Epithelial cell of proximal tubule (primary cell): ENCODE measurements at regions not wholly inside any gene's neighbourhood (a gene's known extent, or its start where the extent isn't known, plus 50 kb on each side); places are given as distances from the start of the nearest gene placed in this dataset.

Experiments used
- DNase-seq: peaks from one replicate; pipeline ENCODE4 v3.0.0-alpha.2; 2011; ENCODE audit warnings: low read depth
- H3K4me3 ChIP-seq: 2 replicates; pipeline ENCODE4 v1.5.1; 2011; ENCODE audit warnings: low read depth, mild to moderate bottlenecking, low read length
- TF ChIP-seq, protein P1 (sequence below): conservative IDR thresholded peaks from 2 replicates; pipeline ENCODE4 v1.5.1; 2012; ENCODE audit warnings: low read depth, mild to moderate bottlenecking, low read length

DNA sequence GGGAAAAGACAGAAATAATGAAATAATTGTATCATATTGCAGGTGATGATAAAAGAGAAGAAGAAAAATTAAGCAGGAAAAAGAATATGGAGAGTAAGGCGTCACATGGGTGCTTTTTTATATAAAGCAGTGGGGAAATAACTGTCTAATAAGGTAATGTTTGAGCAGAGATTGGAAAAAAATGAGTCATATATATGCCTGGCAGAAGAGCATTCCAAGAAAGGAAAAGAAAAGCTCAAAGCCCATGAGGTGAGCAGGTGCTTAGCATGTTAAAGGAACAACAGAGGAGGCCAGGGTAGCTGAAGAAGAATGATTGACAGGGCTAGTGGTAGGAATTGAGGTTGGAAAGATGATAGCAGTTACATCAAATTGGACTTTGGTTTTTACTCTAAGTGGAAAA, 739.5 kb downstream of the SORCS1 start:
- no peak for DNase-seq
- TF ChIP-seq, protein P1, sequence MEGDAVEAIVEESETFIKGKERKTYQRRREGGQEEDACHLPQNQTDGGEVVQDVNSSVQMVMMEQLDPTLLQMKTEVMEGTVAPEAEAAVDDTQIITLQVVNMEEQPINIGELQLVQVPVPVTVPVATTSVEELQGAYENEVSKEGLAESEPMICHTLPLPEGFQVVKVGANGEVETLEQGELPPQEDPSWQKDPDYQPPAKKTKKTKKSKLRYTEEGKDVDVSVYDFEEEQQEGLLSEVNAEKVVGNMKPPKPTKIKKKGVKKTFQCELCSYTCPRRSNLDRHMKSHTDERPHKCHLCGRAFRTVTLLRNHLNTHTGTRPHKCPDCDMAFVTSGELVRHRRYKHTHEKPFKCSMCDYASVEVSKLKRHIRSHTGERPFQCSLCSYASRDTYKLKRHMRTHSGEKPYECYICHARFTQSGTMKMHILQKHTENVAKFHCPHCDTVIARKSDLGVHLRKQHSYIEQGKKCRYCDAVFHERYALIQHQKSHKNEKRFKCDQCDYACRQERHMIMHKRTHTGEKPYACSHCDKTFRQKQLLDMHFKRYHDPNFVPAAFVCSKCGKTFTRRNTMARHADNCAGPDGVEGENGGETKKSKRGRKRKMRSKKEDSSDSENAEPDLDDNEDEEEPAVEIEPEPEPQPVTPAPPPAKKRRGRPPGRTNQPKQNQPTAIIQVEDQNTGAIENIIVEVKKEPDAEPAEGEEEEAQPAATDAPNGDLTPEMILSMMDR = no peak
- H3K4me3 ChIP-seq = no peak overlapping the region

DNA sequence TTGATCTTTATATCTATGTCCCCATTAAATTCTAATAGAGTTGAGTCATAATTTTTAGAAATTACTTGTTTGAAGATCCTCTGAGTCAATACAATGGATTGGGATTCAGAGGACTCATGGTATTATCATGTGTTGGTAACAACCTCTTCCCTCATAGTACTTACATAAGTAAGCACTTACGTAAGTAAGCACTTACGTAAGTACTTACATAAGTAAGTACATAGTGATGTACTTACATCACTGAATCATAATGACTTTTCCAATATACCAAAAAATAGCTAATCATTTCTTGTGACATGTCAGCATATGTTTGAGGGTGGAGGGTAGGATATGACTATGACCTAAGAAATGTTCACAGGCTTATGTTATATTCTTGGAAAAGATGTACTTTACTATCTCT, 740.5 kb downstream of the SORCS1 start:
- DNase-seq = no peak
- no peak overlapping the region for H3K4me3 ChIP-seq
- TF ChIP-seq, protein P1 = no peak

DNA sequence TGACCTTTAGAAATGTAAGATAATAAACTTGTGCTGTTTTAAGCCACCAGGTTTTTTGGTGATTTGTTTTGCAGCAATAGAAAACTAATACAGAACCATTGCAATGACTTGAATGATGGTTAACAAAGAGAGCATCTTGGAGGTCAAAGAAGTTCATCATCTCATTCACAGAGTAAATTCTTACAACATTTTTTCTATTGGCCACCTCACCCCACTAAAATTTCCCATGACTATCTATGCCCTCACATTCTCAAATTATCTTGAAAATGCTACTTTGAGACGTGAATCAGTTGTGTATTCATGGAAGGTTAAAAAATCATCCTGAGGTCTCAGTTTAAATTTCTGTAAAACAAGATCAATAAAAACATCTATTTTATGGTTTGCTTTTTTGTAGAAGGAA, 754.2 kb downstream of the SORCS1 start:
- no peak overlapping the region for H3K4me3 ChIP-seq
- TF ChIP-seq, protein P1 = no peak
- no peak for DNase-seq

DNA sequence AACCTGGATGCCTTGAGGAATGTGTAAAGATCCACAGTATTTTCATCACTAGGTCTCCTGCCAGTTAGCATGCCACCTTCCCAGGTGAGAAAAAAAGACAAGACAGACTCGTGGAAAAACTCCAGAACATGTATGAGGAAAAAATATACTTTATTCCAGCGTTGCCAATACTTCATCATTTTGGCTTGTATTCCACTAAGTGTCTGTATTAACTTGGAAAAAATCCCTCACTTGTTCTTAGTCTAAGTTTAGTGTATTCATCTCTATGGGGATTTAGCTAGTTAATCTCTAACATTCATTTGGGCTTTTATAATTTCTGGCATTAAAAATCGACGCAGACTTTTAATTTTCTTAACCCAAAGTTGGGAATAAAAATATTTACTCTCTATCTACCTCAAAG, 759.4 kb downstream of the SORCS1 start:
- DNase-seq = no peak
- TF ChIP-seq, protein P1 = no peak

DNA sequence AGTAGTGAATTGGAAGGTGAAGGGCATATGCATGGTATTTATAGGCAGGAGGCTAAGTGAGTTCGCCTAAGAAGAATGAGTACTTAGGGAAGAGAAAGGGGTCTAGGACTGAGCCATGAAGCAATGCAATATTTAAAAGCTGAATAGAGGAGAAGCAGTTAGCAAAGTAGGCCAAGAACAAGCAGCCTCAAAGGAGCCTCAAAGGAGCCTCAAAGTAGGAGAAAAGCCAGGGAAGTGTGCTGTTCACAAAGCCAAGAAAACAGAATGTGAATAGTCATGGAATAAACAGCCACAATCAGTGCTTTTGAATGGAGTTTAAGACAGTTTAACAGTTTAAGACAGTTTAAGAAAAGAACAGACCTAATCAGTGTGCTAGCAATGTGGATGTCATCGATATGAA, 762.0 kb downstream of the SORCS1 start:
- TF ChIP-seq, protein P1 = no peak
- no peak for DNase-seq
- no peak overlapping the region for H3K4me3 ChIP-seq

More for the DNA sequence above, 759.4 kb downstream of the SORCS1 start:
- H3K4me3 ChIP-seq = no peak overlapping the region

DNA sequence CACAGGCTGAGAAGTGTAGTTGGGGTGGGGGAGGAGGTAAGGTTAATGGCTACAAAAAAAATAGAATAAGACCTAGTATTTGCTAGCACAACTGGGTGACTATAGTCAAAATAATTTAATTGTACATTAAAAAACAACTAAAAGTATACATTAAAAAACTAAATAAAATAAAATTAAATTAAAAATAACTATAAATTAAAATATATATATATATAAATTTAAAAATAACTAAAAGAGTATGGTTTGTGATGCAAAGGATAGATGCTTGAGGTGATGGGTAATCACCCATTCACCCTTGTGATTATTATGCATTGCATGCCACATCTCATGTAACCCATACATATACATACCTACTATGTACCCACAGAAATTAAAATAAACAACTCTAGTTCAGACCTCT, 762.5 kb downstream of the SORCS1 start:
- TF ChIP-seq, protein P1 = no peak
- no peak overlapping the region for H3K4me3 ChIP-seq
- no peak for DNase-seq

DNA sequence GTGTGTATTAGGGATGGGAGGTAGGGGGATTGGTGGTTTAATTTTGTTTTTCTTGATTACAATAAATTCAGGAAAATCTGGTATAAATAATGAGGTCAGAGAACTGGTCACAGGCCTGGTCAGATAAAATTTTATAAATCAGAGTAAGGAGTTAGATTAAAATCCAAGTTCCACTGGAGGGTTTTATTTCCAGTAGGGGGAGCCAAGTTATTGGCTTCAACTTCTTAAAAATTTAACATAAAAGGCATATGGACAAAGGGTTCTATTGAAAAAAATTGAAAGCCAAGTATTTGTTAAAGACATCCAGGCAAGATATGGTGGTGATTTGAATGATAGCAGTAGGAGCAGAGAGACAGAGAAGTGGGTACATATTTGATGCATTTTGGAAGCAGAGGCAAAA, 763.3 kb downstream of the SORCS1 start:
- DNase-seq = no peak
- TF ChIP-seq, protein P1 = peak; percentile 66

More for the DNA sequence above, 763.3 kb downstream of the SORCS1 start:
- no peak overlapping the region for H3K4me3 ChIP-seq
